HG03521 (cell line): ENCODE measurements at regions not wholly inside any gene's neighbourhood (a gene's known extent, or its start where the extent isn't known, plus 50 kb on each side); places are given as distances from the start of the nearest gene placed in this dataset.

ENCODE experiments used
- ATAC-seq: cut with Tn5 transposase; IDR thresholded peaks from one replicate; pipeline ENCODE4 v1.9.1; 2021; ENCODE audit warnings: mild to moderate bottlenecking, moderate library complexity; ENCODE audit not compliant: unreplicated experiment

GRCh38 chr7:84821671-84822534, 365.0 kb downstream of the SEMA3D start:
- ATAC-seq = no peak

GRCh38 chr7:84820481-84820880, 366.4 kb downstream of the SEMA3D start:
- no peak for ATAC-seq

- no peak for ATAC-seq
Observed at GRCh38 chr7:84817016-84817415, 369.8 kb downstream of the SEMA3D start.

GRCh38 chr7:84813376-84813775, 373.5 kb downstream of the SEMA3D start:
- no peak for ATAC-seq

- ATAC-seq = no peak
Observed at GRCh38 chr7:84812021-84812420, 374.8 kb downstream of the SEMA3D start.

- no peak for ATAC-seq
Observed at GRCh38 chr7:84811362-84811761, 375.5 kb downstream of the SEMA3D start.

- no peak for ATAC-seq
Observed at GRCh38 chr7:84809877-84810276, 377.0 kb downstream of the SEMA3D start.

- no peak for ATAC-seq
Observed at GRCh38 chr7:84803979-84804378, 382.9 kb downstream of the SEMA3D start.

- ATAC-seq = no peak
Observed at GRCh38 chr7:84801396-84801795, 385.5 kb downstream of the SEMA3D start.

- ATAC-seq = no peak
Observed at GRCh38 chr7:84800846-84801245, 386.0 kb downstream of the SEMA3D start.

GRCh38 chr7:84799106-84799505, 387.8 kb downstream of the SEMA3D start:
- ATAC-seq = no peak

- ATAC-seq = no peak
Observed at GRCh38 chr7:84792231-84792893, 394.5 kb downstream of the SEMA3D start.

- ATAC-seq = no peak
Observed at GRCh38 chr7:84790882-84791281, 396.0 kb downstream of the SEMA3D start.

GRCh38 chr7:84786073-84786472, 400.8 kb downstream of the SEMA3D start:
- ATAC-seq = no peak

GRCh38 chr7:84784450-84784849, 402.4 kb downstream of the SEMA3D start:
- no peak for ATAC-seq

- no peak for ATAC-seq
Observed at GRCh38 chr7:84783141-84783778, 403.6 kb downstream of the SEMA3D start.

- ATAC-seq = no peak
Observed at GRCh38 chr7:84781838-84782237, 405.0 kb downstream of the SEMA3D start.

GRCh38 chr7:84780158-84781124, 406.4 kb downstream of the SEMA3D start:
- no peak for ATAC-seq

- no peak for ATAC-seq
Observed at GRCh38 chr7:84757761-84758160, 429.1 kb downstream of the SEMA3D start.

- ATAC-seq = no peak
Observed at GRCh38 chr7:84746353-84746752, 440.5 kb downstream of the SEMA3D start.

- no peak for ATAC-seq
Observed at GRCh38 chr7:84744385-84744784, 442.5 kb downstream of the SEMA3D start.
